GM23248 (cell line): ENCODE measurements at regions not wholly inside any gene's neighbourhood (a gene's known extent, or its start where the extent isn't known, plus 50 kb on each side); places are given as distances from the start of the nearest gene placed in this dataset.

Experiments
- DNase-seq: peaks from one replicate; pipeline ENCODE4 v3.0.0-alpha.2; 2015
- H2AFZ ChIP-seq: fragments of 200-600 bp; sonication (generic); 2 replicates; pipeline ENCODE4 v1.6.1; 2016; ENCODE audit warnings: antibody characterized with exemption
- H3F3A ChIP-seq: fragments of 200-600 bp; sonication (generic); 2 replicates; pipeline ENCODE4 v1.6.1; 2016; ENCODE audit warnings: mild to moderate bottlenecking, antibody characterized with exemption, mixed run types; ENCODE audit not compliant: insufficient read depth
- H3K27ac ChIP-seq: fragments of 200-600 bp; sonication (generic); 2 replicates; pipeline ENCODE4 v1.5.1; 2016; ENCODE audit warnings: mild to moderate bottlenecking
- H3K27me3 ChIP-seq: fragments of 200-600 bp; sonication (generic); replicated peaks from 2 replicates; pipeline ENCODE4 v1.6.1; 2016; ENCODE audit warnings: mild to moderate bottlenecking; ENCODE audit not compliant: insufficient read depth
- H3K36me3 ChIP-seq: fragments of 200-600 bp; sonication (generic); 2 replicates; pipeline ENCODE4 v1.6.1; 2016; ENCODE audit warnings: low read depth, mild to moderate bottlenecking
- H3K4me1 ChIP-seq: fragments of 200-600 bp; sonication (generic); 2 replicates; pipeline ENCODE4 v1.6.1; 2016; ENCODE audit warnings: mild to moderate bottlenecking; ENCODE audit not compliant: insufficient read depth
- H3K4me2 ChIP-seq: fragments of 200-600 bp; sonication (generic); one replicate; pipeline ENCODE4 v1.6.1; 2016; ENCODE audit warnings: mild to moderate bottlenecking; ENCODE audit not compliant: unreplicated experiment
- H3K4me3 ChIP-seq: fragments of 200-600 bp; sonication (generic); 2 replicates; pipeline ENCODE4 v1.5.1; 2016; ENCODE audit warnings: mild to moderate bottlenecking
- H3K79me2 ChIP-seq: fragments of 200-600 bp; sonication (generic); 2 replicates; pipeline ENCODE4 v1.6.1; 2016; ENCODE audit warnings: mild to moderate bottlenecking; ENCODE audit not compliant: insufficient read depth
- H3K9ac ChIP-seq: fragments of 200-600 bp; sonication (generic); 2 replicates; pipeline ENCODE4 v1.6.1; 2016; ENCODE audit warnings: mild to moderate bottlenecking
- H3K9me2 ChIP-seq: fragments of 200-600 bp; sonication (generic); 2 replicates; pipeline ENCODE4 v1.6.1; 2016; ENCODE audit warnings: mixed run types, mild to moderate bottlenecking, moderate library complexity; ENCODE audit not compliant: insufficient read depth
- H3K9me3 ChIP-seq: fragments of 200-600 bp; sonication (generic); one replicate; pipeline ENCODE4 v1.6.1; 2017; ENCODE audit warnings: low read depth
- H4K20me1 ChIP-seq: fragments of 200-600 bp; sonication (generic); 2 replicates; pipeline ENCODE4 v1.6.0; 2016; ENCODE audit not compliant: insufficient read depth
- EZH2 ChIP-seq: fragments of 200-600 bp; sonication (generic); IDR thresholded peaks from 2 replicates; pipeline ENCODE4 v1.6.1; 2018; ENCODE audit warnings: antibody characterized with exemption, mild to moderate bottlenecking; ENCODE audit not compliant: insufficient read depth, poor library complexity, severe bottlenecking
- EZH2phosphoT487 ChIP-seq: fragments of 200-600 bp; sonication (generic); IDR thresholded peaks from 2 replicates; pipeline ENCODE4 v1.6.1; 2018; ENCODE audit warnings: antibody characterized with exemption, moderate library complexity, mild to moderate bottlenecking, low read depth; ENCODE audit not compliant: insufficient read depth
- WGBS, 2 experiments: methylation state at CpG; one replicate each; pipeline ENCODE4 v1.1.6; 2015 to 2017; ENCODE audit warnings: low lambda C conversion rate in 2 of 2, low coverage in 1 of 2; ENCODE audit errors: missing lambda C conversion rate in 2 of 2; 5-methylcytosine and 5-hydroxymethylcytosine counted together
- in situ Hi-C: fragments of 300-500 bp; cut with MboI; formaldehyde crosslinking; loops from 2 replicates; pipeline ENCODE4 v1.15.0; 2020

- no peaks in the 10 kb centered on the region for H3K36me3 ChIP-seq
- no peaks in the 10 kb centered on the region for H3F3A ChIP-seq
- no peak overlapping the region for H3K4me3 ChIP-seq
- no peak for TF ChIP-seq EZH2phosphoT487
- TF ChIP-seq EZH2, result no peak
- H3K9ac ChIP-seq, result no peak overlapping the region
- H3K79me2 ChIP-seq, result no peaks in the 10 kb centered on the region
- H3K4me2 ChIP-seq, result no peak overlapping the region
- WGBS, 2 experiments, result 81 to 90% methylated on average over 3 of the region's 3 CpGs
- in situ Hi-C loops, result loop anchor here (10.0 kb wide), 1 partner anchor 118 kb away; the partner anchor contains the start of genes LARP7 and ZGRF1
- no peaks in the 10 kb centered on the region for H3K27me3 ChIP-seq
- no peak overlapping the region for H3K27ac ChIP-seq
- no peaks in the 10 kb centered on the region for H3K9me2 ChIP-seq
- no peaks in the 10 kb centered on the region for H4K20me1 ChIP-seq
- no peak overlapping the region for H2AFZ ChIP-seq
- H3K4me1 ChIP-seq, result no peaks in the 10 kb centered on the region
- no peak for DNase-seq
- no peaks in the 10 kb centered on the region for H3K9me3 ChIP-seq
Observed at GRCh38 chr4:112752510-112752909, 115.6 kb downstream of the LARP7 start.

GRCh38 chr4:112753333-112753732 lies 116.4 kb downstream of the LARP7 start:
- Histone ChIP-seq H3F3A (no peaks in the 10 kb centered on the region), H3K9ac (no peak overlapping the region), H3K9me3 (no peaks in the 10 kb centered on the region), H3K36me3 (no peaks in the 10 kb centered on the region), H3K4me2 (no peak overlapping the region), H2AFZ (no peak overlapping the region), H4K20me1 (no peaks in the 10 kb centered on the region), H3K27ac (no peak overlapping the region), H3K27me3 (no peaks in the 10 kb centered on the region), H3K4me3 (no peak overlapping the region), H3K79me2 (no peaks in the 10 kb centered on the region), H3K4me1 (no peaks in the 10 kb centered on the region), H3K9me2 (no peaks in the 10 kb centered on the region)
- TF ChIP-seq EZH2 (no peak), EZH2phosphoT487 (no peak)
- no peak for DNase-seq
- 83 to 91% methylated on average over 3 of the region's 3 CpGs for WGBS, 2 experiments
- in situ Hi-C loops, result loop anchor here (10.0 kb wide), 1 partner anchor 119 kb away; the partner anchor contains the start of genes LARP7 and ZGRF1

GRCh38 chr4:112759313-112759712 lies 122.4 kb downstream of the LARP7 start:
- Histone ChIP-seq H3K9ac (no peak overlapping the region), H2AFZ (no peak overlapping the region), H4K20me1 (no peaks in the 10 kb centered on the region), H3K27ac (no peak overlapping the region), H3K4me3 (no peak overlapping the region), H3K9me3 (no peaks in the 10 kb centered on the region), H3K9me2 (no peaks in the 10 kb centered on the region), H3F3A (no peaks in the 10 kb centered on the region), H3K4me1 (peaks cover 3% of the 10 kb centered on the region; the same call in 1 of the 2 replicates), H3K36me3 (no peaks in the 10 kb centered on the region), H3K79me2 (no peaks in the 10 kb centered on the region), H3K4me2 (no peak overlapping the region), H3K27me3 (no peaks in the 10 kb centered on the region)
- no peak for TF ChIP-seq EZH2phosphoT487
- no peak for TF ChIP-seq EZH2
- no peak for DNase-seq
- in situ Hi-C loops, result loop anchor here (10.0 kb wide), 1 partner anchor 125 kb away; the partner anchor contains the start of genes LARP7 and ZGRF1
- WGBS, 2 experiments, result 76 to 80% methylated on average over 4 of the region's 4 CpGs

- H3K9me3 ChIP-seq, result no peaks in the 10 kb centered on the region
- no peaks in the 10 kb centered on the region for H3K9me2 ChIP-seq
- H3K4me1 ChIP-seq, result peaks cover 3% of the 10 kb centered on the region; the same call in 1 of the 2 replicates
- no peak for TF ChIP-seq EZH2phosphoT487
- TF ChIP-seq EZH2, result no peak
- DNase-seq, result peak; percentile 34
- H3K4me2 ChIP-seq, result peak overlapping the region; percentile 9
- in situ Hi-C loops, result loop anchor here (5.0 kb wide), 1 partner anchor 172 kb away; no protein-coding TSS in a partner anchor
- no peak overlapping the region for H3K9ac ChIP-seq
- no peaks in the 10 kb centered on the region for H3F3A ChIP-seq
- H3K36me3 ChIP-seq, result no peaks in the 10 kb centered on the region
- H2AFZ ChIP-seq, result peak overlapping the region; percentile 38; the same call in 1 of the 2 replicates
- no peaks in the 10 kb centered on the region for H3K79me2 ChIP-seq
- no peak overlapping the region for H3K27ac ChIP-seq
- H4K20me1 ChIP-seq, result no peaks in the 10 kb centered on the region
- WGBS, 2 experiments, result 16 to 19% methylated on average over 5 of the region's 5 CpGs
- no peak overlapping the region for H3K4me3 ChIP-seq
- H3K27me3 ChIP-seq, result no peaks in the 10 kb centered on the region
Observed at GRCh38 chr4:112765317-112765974, 128.5 kb downstream of the LARP7 start.

- H4K20me1 ChIP-seq, result no peaks in the 10 kb centered on the region
- no peak overlapping the region for H3K27ac ChIP-seq
- no peaks in the 10 kb centered on the region for H3F3A ChIP-seq
- DNase-seq, result peak; percentile 75
- TF ChIP-seq EZH2phosphoT487 (no peak), EZH2 (no peak)
- H2AFZ ChIP-seq, result no peak overlapping the region
- no peaks in the 10 kb centered on the region for H3K27me3 ChIP-seq
- no peaks in the 10 kb centered on the region for H3K79me2 ChIP-seq
- no peak overlapping the region for H3K4me3 ChIP-seq
- no peak overlapping the region for H3K4me2 ChIP-seq
- no peaks in the 10 kb centered on the region for H3K9me2 ChIP-seq
- WGBS, 2 experiments, result 5 to 7% methylated on average over 3 of the region's 3 CpGs
- peaks cover 3% of the 10 kb centered on the region; the same call in 1 of the 2 replicates for H3K4me1 ChIP-seq
- no peaks in the 10 kb centered on the region for H3K36me3 ChIP-seq
- in situ Hi-C loops, result loop anchor here (5.0 kb wide), 1 partner anchor 171 kb away; no protein-coding TSS in a partner anchor
- no peaks in the 10 kb centered on the region for H3K9me3 ChIP-seq
- no peak overlapping the region for H3K9ac ChIP-seq
Observed at GRCh38 chr4:112766422-112766821, 129.5 kb downstream of the LARP7 start.
